Activated naive CD4-positive, alpha-beta T cell treated with anti-CD3 and anti-CD28 coated beads, Interleukin-2, amount 50 U/mL, for 24 hours (primary cell): ENCODE measurements at regions not wholly inside any gene's neighbourhood (a gene's known extent, or its start where the extent isn't known, plus 50 kb on each side); places are given as distances from the start of the nearest gene placed in this dataset.

ENCODE experiments used
- H3K27ac Mint-ChIP-seq: one replicate; pipeline ENCODE4 v1.8.0; 2021; ENCODE audit warnings: mild to moderate bottlenecking, mixed read lengths
- H3K27me3 Mint-ChIP-seq: one replicate; pipeline ENCODE4 v1.8.0; 2021; ENCODE audit warnings: mixed read lengths
- H3K36me3 Mint-ChIP-seq: one replicate; pipeline ENCODE4 v1.8.0; 2021; ENCODE audit warnings: mixed read lengths
- H3K4me1 Mint-ChIP-seq: one replicate; pipeline ENCODE4 v1.8.0; 2021; ENCODE audit warnings: mixed read lengths
- H3K4me3 Mint-ChIP-seq: one replicate; pipeline ENCODE4 v1.8.0; 2021; ENCODE audit warnings: mild to moderate bottlenecking, mixed read lengths
- H3K9me3 Mint-ChIP-seq: one replicate; pipeline ENCODE4 v1.8.0; 2021; ENCODE audit warnings: mixed read lengths

- H3K27me3 Mint-ChIP-seq: no peaks in the 10 kb centered on the region
- H3K27ac Mint-ChIP-seq: no peak overlapping the region
- no peak overlapping the region for H3K4me3 Mint-ChIP-seq
- peaks cover 7% of the 10 kb centered on the region for H3K9me3 Mint-ChIP-seq
- no peaks in the 10 kb centered on the region for H3K36me3 Mint-ChIP-seq
- H3K4me1 Mint-ChIP-seq: no peaks in the 10 kb centered on the region
Observed at GRCh38 chr22:48315439-48316256, 1512.0 kb downstream of the BRD1 start.

- no peaks in the 10 kb centered on the region for H3K36me3 Mint-ChIP-seq
- H3K4me1 Mint-ChIP-seq: no peaks in the 10 kb centered on the region
- H3K9me3 Mint-ChIP-seq: peaks cover 11% of the 10 kb centered on the region
- H3K4me3 Mint-ChIP-seq: no peak overlapping the region
- no peaks in the 10 kb centered on the region for H3K27me3 Mint-ChIP-seq
- H3K27ac Mint-ChIP-seq: no peak overlapping the region
Observed at GRCh38 chr22:48314073-48314472, 1513.6 kb downstream of the BRD1 start.

DNA sequence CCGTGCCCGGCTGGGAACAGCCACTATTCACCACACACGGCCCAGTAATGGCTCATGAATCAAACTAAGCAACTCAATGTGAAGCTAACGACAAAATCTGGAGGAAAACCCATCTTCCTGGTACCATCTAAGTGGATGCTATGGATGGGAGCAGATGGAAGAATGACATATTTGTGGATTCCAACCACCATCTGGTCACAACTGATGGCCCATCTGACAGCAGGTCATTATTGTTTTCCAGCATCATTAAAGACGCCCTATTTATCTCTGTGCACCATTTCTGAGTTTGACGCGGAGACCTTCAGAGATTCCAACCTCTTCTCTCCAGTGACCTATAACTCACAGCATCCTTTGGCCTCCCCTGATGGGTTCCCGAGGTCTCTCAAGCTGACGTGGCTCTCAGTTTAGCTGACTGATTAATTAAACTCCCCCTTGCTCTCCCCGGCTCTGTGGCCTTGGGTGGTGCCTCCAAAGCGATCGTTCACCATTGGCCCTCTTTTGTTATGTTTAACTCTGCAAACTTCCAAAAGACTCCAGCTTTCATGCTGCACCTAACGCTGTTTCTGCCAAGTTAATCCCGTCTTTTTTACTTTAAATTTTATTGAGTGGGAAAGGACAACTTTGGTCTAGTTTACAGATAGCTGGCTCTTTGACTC is 1514.4 kb downstream of the BRD1 start:
- H3K9me3 Mint-ChIP-seq: peaks cover 11% of the 10 kb centered on the region
- H3K27ac Mint-ChIP-seq: no peak overlapping the region
- H3K4me1 Mint-ChIP-seq: no peaks in the 10 kb centered on the region
- no peaks in the 10 kb centered on the region for H3K27me3 Mint-ChIP-seq
- H3K36me3 Mint-ChIP-seq: no peaks in the 10 kb centered on the region
- no peak overlapping the region for H3K4me3 Mint-ChIP-seq

GRCh38 chr22:48310740-48311139 is 1516.9 kb downstream of the BRD1 start:
- peaks cover 11% of the 10 kb centered on the region for H3K9me3 Mint-ChIP-seq
- no peaks in the 10 kb centered on the region for H3K27me3 Mint-ChIP-seq
- H3K27ac Mint-ChIP-seq: no peak overlapping the region
- H3K4me3 Mint-ChIP-seq: no peak overlapping the region
- no peaks in the 10 kb centered on the region for H3K4me1 Mint-ChIP-seq
- no peaks in the 10 kb centered on the region for H3K36me3 Mint-ChIP-seq

DNA sequence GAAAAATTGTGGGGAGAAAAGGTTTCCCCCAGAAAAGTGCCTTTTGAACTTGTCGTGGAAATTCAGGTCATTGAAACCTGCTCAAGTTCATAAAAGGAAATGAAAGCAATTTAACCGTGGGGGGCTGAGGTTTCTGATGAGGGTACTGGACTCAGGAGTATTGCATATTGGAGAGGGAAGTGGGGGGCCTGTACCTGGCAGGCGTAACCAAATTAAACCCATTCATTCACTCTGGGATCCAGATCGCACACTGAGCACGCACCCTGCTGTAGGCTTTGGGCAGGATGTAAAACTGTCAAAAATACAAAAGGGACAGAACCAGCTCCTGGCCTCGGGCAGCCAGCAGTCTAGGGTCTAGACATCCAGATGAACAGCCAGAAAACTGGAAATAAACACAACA is 1517.4 kb downstream of the BRD1 start:
- Mint-ChIP-seq H3K9me3 (peaks cover 11% of the 10 kb centered on the region), H3K27ac (no peak overlapping the region), H3K27me3 (no peaks in the 10 kb centered on the region), H3K4me1 (no peaks in the 10 kb centered on the region), H3K4me3 (no peak overlapping the region), H3K36me3 (no peaks in the 10 kb centered on the region)

DNA sequence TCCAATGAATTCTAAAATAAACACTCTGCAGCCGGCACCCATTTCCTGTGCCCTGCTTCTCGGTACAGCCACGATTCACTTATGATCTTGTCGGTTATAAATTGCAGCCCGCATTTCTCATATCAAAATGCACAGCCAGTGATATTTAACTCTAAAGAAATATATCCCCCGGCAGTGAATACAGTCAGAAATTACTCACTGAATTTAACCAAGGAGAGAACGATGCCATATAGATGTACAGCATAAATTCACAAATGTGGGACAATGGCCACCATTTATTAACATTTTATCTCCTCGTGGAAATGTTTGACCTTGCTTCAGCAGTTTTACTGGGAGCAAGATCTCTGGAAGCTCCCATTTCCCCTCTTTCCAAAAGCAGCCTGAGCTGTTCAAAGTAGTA is 1517.8 kb downstream of the BRD1 start:
- peaks cover 1% of the 10 kb centered on the region for H3K27me3 Mint-ChIP-seq
- no peak overlapping the region for H3K4me3 Mint-ChIP-seq
- no peaks in the 10 kb centered on the region for H3K4me1 Mint-ChIP-seq

GRCh38 chr22:48309115-48309705 is 1518.5 kb downstream of the BRD1 start:
- no peak overlapping the region for H3K27ac Mint-ChIP-seq
- H3K27me3 Mint-ChIP-seq: peaks cover 1% of the 10 kb centered on the region

More for the DNA sequence above, 1517.8 kb downstream of the BRD1 start:
- Mint-ChIP-seq H3K9me3 (peaks cover 11% of the 10 kb centered on the region), H3K36me3 (no peaks in the 10 kb centered on the region), H3K27ac (no peak overlapping the region)

GRCh38 chr22:48307931-48308330 is 1519.7 kb downstream of the BRD1 start:
- H3K4me3 Mint-ChIP-seq: no peak overlapping the region
- H3K27ac Mint-ChIP-seq: no peak overlapping the region
- H3K27me3 Mint-ChIP-seq: peaks cover 1% of the 10 kb centered on the region
- peaks cover 11% of the 10 kb centered on the region for H3K9me3 Mint-ChIP-seq
- no peaks in the 10 kb centered on the region for H3K36me3 Mint-ChIP-seq
- H3K4me1 Mint-ChIP-seq: no peaks in the 10 kb centered on the region

More at GRCh38 chr22:48309115-48309705, 1518.5 kb downstream of the BRD1 start:
- no peaks in the 10 kb centered on the region for H3K36me3 Mint-ChIP-seq
- peaks cover 11% of the 10 kb centered on the region for H3K9me3 Mint-ChIP-seq
- no peaks in the 10 kb centered on the region for H3K4me1 Mint-ChIP-seq
- H3K4me3 Mint-ChIP-seq: no peak overlapping the region

- no peaks in the 10 kb centered on the region for H3K4me1 Mint-ChIP-seq
- H3K9me3 Mint-ChIP-seq: peaks cover 7% of the 10 kb centered on the region
- no peak overlapping the region for H3K27ac Mint-ChIP-seq
- no peak overlapping the region for H3K4me3 Mint-ChIP-seq
- H3K27me3 Mint-ChIP-seq: peaks cover 1% of the 10 kb centered on the region
- no peaks in the 10 kb centered on the region for H3K36me3 Mint-ChIP-seq
Observed at GRCh38 chr22:48306785-48307510, 1520.7 kb downstream of the BRD1 start.

GRCh38 chr22:48306284-48306683 is 1521.4 kb downstream of the BRD1 start:
- Mint-ChIP-seq H3K4me3 (no peak overlapping the region), H3K27ac (no peak overlapping the region), H3K9me3 (peaks cover 5% of the 10 kb centered on the region), H3K27me3 (peaks cover 1% of the 10 kb centered on the region), H3K4me1 (no peaks in the 10 kb centered on the region), H3K36me3 (no peaks in the 10 kb centered on the region)

GRCh38 chr22:48305726-48306235 is 1521.9 kb downstream of the BRD1 start:
- Mint-ChIP-seq H3K4me3 (no peak overlapping the region), H3K27me3 (peaks cover 1% of the 10 kb centered on the region), H3K36me3 (no peaks in the 10 kb centered on the region), H3K27ac (no peak overlapping the region), H3K4me1 (no peaks in the 10 kb centered on the region), H3K9me3 (peaks cover 5% of the 10 kb centered on the region)

DNA sequence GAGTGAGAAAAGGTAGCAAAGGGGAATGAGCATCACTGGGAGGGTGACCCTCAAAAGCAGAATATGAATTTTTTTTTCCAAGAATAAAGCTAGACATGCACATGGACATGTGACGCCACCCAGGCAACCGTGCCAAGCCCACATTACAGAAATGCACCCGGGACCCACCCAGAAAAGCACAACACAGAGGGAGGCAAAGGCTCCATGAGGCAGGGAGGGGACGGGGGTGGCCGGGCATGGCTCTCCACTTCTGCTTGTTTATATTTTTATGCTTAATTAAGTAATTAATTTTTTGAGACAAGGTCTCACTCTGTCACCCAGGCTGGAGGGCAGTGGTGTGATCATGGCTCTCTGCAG is 1524.3 kb downstream of the BRD1 start:
- H3K27me3 Mint-ChIP-seq: peaks cover 1% of the 10 kb centered on the region
- H3K4me1 Mint-ChIP-seq: no peaks in the 10 kb centered on the region
- H3K4me3 Mint-ChIP-seq: no peak overlapping the region
- no peaks in the 10 kb centered on the region for H3K36me3 Mint-ChIP-seq
- H3K27ac Mint-ChIP-seq: no peak overlapping the region
- H3K9me3 Mint-ChIP-seq: no peaks in the 10 kb centered on the region

- Mint-ChIP-seq H3K36me3 (no peaks in the 10 kb centered on the region), H3K9me3 (no peaks in the 10 kb centered on the region), H3K4me1 (no peaks in the 10 kb centered on the region), H3K27ac (no peak overlapping the region), H3K4me3 (no peak overlapping the region), H3K27me3 (peaks cover 1% of the 10 kb centered on the region)
Observed at GRCh38 chr22:48302657-48303368, 1524.9 kb downstream of the BRD1 start.

DNA sequence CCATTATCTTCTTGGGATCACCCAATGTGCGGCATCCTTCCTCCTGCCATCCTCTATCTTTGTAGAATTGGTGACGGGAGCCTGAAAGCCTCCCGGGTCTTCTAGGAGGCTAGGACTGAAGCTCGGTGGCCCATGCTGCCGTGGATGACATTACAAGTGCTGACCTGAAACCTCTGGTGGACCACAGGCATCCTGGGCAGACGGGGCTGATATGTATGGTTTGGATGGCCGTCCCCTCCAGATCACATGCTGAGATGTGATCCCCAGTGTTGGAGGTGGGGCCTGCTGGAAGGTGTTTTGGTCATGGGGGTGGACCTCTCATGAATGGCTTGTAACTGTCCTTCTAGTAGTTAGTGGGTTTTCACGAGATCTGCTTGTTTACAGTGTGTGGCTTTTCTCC is 1525.8 kb downstream of the BRD1 start:
- peaks cover 1% of the 10 kb centered on the region for H3K27me3 Mint-ChIP-seq
- no peaks in the 10 kb centered on the region for H3K4me1 Mint-ChIP-seq
- no peaks in the 10 kb centered on the region for H3K36me3 Mint-ChIP-seq
- H3K9me3 Mint-ChIP-seq: no peaks in the 10 kb centered on the region
- no peak overlapping the region for H3K4me3 Mint-ChIP-seq
- no peak overlapping the region for H3K27ac Mint-ChIP-seq

GRCh38 chr22:48301421-48301820 is 1526.3 kb downstream of the BRD1 start:
- Mint-ChIP-seq H3K4me3 (no peak overlapping the region), H3K4me1 (no peaks in the 10 kb centered on the region), H3K27me3 (peaks cover 1% of the 10 kb centered on the region), H3K27ac (no peak overlapping the region), H3K36me3 (no peaks in the 10 kb centered on the region), H3K9me3 (no peaks in the 10 kb centered on the region)
